GM19238 (cell line): ENCODE measurements at regions not wholly inside any gene's neighbourhood (a gene's known extent, or its start where the extent isn't known, plus 50 kb on each side); places are given as distances from the start of the nearest gene placed in this dataset.
A peak's percentile ranks its signal among the peaks of the same experiment; 100 is the strongest.
"Not testable (repeated sequence)": the region's sequence is repeated elsewhere in the genome, so short reads cannot be mapped to it uniquely, and the experiment has no call there.

Source experiments
- DNase-seq: peaks from one replicate; pipeline ENCODE4 v3.0.0; 2011; ENCODE audit warnings: low spot score; ENCODE audit not compliant: insufficient read length

DNA sequence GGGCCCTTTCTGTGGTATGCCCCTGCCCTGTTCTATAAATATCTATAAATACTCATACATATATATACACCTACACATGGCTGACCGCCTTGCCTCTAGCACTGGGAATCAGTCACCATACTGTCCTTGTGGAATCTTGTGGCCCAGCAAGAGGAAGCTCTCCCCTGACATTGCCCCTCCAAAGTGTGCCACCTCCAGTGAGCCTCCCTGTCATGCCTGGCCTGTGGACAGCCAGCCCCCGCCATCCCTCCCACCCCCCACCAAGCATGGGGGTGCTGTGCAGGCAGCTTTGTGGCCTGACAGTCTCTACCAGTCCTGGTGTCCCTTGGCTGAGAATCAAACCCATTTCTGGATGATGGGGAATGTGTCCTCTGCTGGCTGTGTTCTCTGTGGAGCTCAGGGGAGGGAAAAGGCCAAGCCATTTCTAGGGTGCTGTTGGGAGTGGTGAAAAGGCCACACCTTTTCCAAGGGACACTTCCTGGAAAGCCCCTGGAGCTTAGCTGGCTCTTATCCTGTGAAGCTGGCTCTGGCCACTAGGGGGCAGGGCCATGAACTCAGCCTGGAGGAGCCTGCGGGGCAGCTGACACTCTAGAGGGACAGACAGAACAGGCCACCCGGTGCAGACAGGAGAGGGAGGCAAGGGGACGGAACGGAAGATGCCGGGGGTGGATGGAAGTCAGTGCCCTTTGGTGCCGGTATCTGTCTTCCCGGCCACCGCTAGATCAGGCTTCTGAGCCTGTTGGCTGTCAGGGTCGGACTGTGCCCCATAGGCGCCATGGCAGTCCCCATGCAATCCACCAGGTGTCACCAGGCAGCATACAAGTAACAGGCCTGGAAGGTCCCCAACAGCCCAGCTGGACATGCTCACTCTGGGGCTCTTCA lies 167.2 kb downstream of the TBC1D2B start:
- peak; percentile 50 for DNase-seq

- DNase-seq: no peak
Observed at GRCh38 chr15:77909182-77909940, 168.2 kb downstream of the TBC1D2B start.

GRCh38 chr15:77908752-77909111 lies 168.8 kb downstream of the TBC1D2B start:
- not testable (repeated sequence) for DNase-seq

DNA sequence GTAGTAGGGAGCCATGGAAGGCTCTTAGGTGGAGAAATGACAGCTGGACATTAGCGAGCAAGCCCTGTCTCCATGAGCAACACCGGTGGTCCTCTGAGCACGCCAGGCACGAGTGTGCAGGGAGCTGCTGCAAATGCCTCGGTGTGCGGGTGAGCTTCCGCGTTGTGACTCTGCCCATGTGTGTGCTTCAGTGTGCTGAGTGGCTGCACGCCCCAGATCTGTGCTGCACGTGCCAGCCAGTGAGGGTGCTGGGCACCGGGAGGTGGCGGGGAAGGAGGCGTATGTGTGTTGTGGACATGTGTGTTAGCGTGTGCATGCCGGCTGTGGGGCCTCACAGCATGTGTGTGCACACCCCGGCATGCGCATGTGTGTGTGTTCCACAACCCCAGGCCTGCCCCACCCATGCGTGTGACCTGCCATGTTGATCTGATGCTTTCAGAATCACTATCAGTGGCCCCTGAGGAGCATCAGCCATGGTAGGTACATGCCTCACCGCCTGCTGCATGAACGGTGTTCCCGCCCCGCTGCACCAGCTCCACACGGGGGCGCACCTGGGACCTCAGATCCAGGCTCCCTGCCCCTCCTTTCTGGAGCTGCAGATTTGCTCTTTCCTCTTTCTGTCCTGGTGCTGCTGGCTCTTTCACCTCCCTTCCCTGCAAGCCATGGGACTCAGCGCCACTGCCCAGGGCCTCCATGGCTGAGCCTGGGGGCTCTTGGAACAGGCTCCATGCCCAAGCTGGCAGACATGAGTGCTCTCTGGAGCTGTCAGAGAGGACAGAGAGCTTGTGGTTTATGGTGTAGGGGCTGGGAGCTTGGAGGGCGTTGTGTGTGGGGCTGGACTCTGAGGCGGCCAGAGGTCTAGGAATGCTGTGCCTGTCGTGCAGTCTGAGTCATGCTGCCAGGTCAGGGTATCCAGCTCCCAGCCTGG lies 169.4 kb downstream of the TBC1D2B start:
- DNase-seq: no peak

- not testable (repeated sequence) for DNase-seq
Observed at GRCh38 chr15:77906062-77906990, 171.2 kb downstream of the TBC1D2B start.

- no peak for DNase-seq
Observed at GRCh38 chr15:77905301-77905920, 172.1 kb downstream of the TBC1D2B start.

- no peak for DNase-seq
Observed at GRCh38 chr15:77904901-77905300, 172.6 kb downstream of the TBC1D2B start.

- DNase-seq: no peak
Observed at GRCh38 chr15:77904436-77904821, 173.1 kb downstream of the TBC1D2B start.

DNA sequence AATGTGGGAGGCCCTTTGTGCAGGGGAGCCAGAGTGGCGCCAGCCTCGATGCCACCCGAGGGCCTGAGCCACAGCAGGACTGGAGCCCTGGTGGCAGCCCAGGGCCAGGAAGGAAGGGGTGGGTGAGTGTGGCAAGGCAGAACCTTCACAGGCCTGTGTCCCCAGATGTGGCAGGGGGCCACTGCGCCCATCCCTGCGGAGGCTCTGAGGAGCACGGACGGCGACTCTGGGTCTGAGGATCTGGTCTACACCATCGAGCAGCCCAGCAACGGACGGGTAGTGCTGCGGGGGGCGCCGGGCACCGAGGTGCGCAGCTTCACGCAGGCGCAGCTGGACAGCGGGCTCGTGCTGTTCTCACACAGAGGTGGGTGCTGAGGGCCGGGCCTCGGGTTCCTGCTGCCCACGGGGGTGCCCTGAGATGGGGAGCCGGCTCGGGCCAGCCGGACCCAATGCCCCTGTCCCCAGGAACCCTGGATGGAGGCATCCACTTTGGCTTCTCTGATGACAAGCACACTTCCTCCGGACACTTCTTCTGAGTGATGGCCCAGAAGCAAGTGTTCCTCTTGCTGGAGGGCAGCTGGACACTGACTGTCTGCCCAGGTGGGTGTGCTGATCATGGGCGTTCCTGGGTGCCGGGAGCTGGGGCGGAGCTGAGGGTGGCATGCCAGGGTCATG lies 173.6 kb downstream of the TBC1D2B start:
- DNase-seq: not testable (repeated sequence)

GRCh38 chr15:77902921-77903760 lies 174.4 kb downstream of the TBC1D2B start:
- not testable (repeated sequence) for DNase-seq

DNA sequence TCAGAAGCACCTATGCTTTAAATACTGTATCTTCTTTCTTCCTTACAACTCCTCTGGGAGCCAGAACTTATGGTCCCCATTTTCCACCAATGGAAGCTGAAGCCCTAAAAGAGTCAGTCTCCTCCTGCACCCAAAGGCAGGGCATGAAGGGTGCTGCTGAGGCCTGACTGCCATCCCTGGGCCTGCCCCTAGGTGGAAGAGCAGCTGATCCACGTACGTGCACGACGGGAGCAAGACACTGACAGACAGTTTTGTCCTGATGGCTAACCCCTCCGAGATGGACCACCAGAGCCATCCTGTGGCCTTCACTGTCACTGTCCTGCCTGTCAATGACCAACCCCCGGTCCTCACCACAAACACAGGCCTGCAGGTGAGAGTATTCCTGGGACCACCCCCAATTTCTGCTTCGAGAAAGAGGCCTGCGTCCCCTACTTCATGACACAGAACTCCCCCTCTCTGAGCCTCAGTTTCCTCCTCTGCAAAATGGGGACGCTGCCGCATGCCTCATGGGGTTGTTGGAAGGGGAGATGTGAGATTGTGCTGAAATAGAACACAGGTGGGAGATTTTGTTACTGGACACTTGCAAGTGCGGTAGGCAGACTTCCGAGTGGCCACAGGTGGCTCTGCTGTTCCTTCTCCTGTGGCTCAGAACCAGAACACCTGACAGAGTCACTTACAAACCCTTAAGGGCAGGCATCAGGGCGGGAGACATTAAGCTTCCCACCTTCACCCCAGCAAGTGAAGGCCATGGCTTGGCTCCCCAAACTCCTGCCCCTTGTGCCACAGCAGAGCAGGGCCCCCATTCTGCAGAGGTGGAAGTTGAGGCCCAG lies 175.4 kb downstream of the TBC1D2B start:
- no peak for DNase-seq

DNA sequence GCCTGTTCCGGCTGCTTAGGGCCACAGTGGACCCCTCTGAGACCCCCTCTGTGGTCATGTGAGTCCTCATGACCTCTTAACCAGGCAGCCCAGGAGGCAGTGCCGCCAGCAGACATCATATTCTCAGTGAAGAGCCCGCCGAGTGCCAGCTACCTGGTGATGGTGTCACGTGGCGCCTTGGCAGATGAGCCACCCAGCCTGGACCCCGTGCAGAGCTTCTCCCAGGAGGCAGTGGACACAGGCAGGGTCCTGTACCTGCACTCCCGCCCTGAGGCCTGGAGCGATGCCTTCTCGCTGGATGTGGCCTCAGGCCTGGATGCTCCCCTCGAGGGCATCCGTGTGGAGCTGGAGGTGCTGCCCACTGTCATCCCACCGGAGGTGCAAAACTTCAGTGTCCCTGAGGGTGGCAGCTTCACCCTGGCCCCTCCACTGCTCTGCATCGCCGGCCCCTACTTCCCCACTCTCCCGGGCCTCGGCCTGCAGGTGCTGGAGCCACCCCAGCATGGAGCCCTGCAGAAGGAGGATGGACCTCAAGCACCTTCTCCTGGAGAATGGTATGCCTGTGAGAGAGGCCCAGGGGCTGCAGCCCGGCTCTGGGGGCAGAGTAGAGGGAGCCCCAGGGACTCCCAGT lies 176.1 kb downstream of the TBC1D2B start:
- DNase-seq: no peak

DNA sequence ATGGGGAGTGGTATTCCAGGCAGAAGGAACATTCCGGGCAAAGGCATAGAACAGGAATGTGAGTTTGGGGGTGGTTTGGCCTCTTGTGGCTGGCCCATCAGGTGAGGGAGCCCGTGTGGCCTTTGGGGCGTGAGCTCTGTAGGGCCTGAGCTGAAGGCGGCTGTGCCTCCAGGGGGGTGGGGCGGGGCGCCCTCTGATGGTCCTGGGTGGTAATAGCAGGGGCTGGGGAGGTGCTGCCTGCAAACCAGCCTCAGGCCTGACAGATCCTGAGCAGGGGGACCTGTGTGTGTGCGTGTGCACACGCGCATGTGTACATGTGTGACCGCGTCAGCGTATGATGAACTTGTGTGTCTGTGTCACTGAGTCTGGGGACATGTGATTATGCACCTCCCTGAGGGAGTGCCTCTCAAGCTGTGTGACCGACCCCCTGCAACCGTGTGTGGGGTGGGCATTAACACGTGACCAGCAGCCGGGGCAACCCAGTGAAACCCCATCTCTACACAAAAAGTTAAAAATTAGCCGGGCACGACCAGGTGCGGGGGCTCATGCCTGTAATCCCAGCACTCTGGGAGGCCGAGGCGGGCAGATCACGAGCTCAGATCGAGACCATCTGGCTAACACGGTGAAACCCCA lies 177.1 kb downstream of the TBC1D2B start:
- DNase-seq: peak; percentile 64

GRCh38 chr15:77899776-77900175 lies 177.7 kb downstream of the TBC1D2B start:
- DNase-seq: not testable (repeated sequence)

DNA sequence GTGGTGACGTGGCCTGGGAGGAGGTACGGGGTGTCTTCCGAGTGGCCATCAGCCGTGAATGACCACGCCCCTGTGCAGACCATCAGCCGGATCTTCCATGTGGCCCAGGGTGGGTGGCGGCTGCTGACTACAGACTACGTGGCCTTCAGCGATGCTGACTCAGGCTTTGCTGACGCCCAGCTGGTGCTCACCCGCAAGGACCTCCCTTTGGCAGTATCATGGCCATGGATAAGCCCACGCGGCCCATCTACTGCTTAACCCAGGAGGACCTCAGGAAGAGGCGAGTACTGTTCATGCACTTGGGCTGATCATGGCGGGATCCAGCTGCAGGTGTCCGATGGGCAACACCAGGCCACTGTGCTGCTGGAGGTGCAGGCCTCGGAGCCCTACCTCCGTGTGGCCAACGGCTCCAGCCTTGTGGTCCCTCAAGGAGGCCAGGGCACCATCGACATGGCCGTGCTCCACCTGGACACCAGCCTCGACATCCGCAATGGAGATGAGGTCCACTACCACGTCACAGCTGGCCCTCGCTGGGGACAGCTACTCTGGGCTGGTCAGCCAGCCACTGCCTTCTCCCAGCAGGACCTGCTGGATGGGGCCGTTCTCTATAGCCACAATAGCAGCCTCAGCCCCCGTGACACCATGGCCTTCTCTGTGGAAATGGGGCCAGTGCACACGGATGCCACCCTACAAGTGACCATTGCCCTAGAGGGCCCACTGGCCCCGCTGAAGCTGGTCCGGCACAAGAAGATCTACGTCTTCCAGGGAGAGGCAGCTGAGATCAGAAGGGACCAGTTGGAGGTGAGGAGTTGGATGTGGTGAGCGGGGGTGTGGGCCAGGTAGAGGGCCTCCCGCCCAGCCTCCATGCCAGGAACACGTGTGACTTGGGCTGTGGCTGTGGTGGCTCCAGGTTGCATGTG lies 178.4 kb downstream of the TBC1D2B start:
- no peak for DNase-seq
